RWPE2 (cell line): ENCODE measurements at regions not wholly inside any gene's neighbourhood (a gene's known extent, or its start where the extent isn't known, plus 50 kb on each side); places are given as distances from the start of the nearest gene placed in this dataset.

Experiments used
- ATAC-seq: fragments of 200-7000 bp; cut with Tn5 transposase; 3 replicates; pipeline ENCODE4 v1.9.1; 2021; ENCODE audit warnings: low read depth
- DNase-seq: peaks from one replicate; pipeline ENCODE4 v3.0.0-alpha.2; 2020; ENCODE audit warnings: low spot score
- H3K27ac ChIP-seq: fragments of 450-650 bp; 2 replicates; pipeline ENCODE4 v1.5.1; 2017; ENCODE audit warnings: mild to moderate bottlenecking; ENCODE audit not compliant: poor library complexity, severe bottlenecking
- H3K27me3 ChIP-seq: fragments of 250-450 bp; sonication (Bioruptor Pico); 2 replicates; pipeline ENCODE4 v1.5.1; 2021; ENCODE audit warnings: mild to moderate bottlenecking, moderate library complexity; ENCODE audit not compliant: insufficient read depth, poor library complexity, severe bottlenecking
- H3K36me3 ChIP-seq: fragments of 250-450 bp; sonication (Bioruptor Pico); 2 replicates; pipeline ENCODE4 v1.5.1; 2020; ENCODE audit warnings: low read depth, mild to moderate bottlenecking, moderate library complexity
- H3K4me1 ChIP-seq: fragments of 250-450 bp; sonication (Bioruptor Pico); 2 replicates; pipeline ENCODE4 v1.5.1; 2021; ENCODE audit warnings: mild to moderate bottlenecking, moderate library complexity; ENCODE audit not compliant: insufficient read depth, poor library complexity, severe bottlenecking
- H3K4me3 ChIP-seq: fragments of 250-450 bp; sonication (Bioruptor Pico); 2 replicates; pipeline ENCODE4 v1.5.1; 2021; ENCODE audit warnings: mild to moderate bottlenecking, moderate library complexity; ENCODE audit not compliant: severe bottlenecking
- H3K9me3 ChIP-seq: fragments of 250-450 bp; sonication (Bioruptor Pico); 2 replicates; pipeline ENCODE4 v1.5.1; 2021; ENCODE audit warnings: mild to moderate bottlenecking, moderate library complexity; ENCODE audit not compliant: severe bottlenecking
- TF ChIP-seq, protein P1 (sequence below): fragments of 450-650 bp; IDR thresholded peaks from one replicate; pipeline ENCODE4 v1.5.1; 2017; ENCODE audit warnings: mild to moderate bottlenecking, moderate library complexity; ENCODE audit not compliant: poor library complexity, severe bottlenecking

GRCh38 chr18:40937386-40937785 is 1017.6 kb upstream of the PIK3C3 start:
- DNase-seq: no peak
- no peak for ATAC-seq
- Histone ChIP-seq H3K36me3 (no peaks in the 10 kb centered on the region), H3K27me3 (no peaks in the 10 kb centered on the region), H3K9me3 (no peaks in the 10 kb centered on the region), H3K4me3 (no peak overlapping the region), H3K4me1 (no peaks in the 10 kb centered on the region), H3K27ac (no peak overlapping the region)
- TF ChIP-seq, protein P1, sequence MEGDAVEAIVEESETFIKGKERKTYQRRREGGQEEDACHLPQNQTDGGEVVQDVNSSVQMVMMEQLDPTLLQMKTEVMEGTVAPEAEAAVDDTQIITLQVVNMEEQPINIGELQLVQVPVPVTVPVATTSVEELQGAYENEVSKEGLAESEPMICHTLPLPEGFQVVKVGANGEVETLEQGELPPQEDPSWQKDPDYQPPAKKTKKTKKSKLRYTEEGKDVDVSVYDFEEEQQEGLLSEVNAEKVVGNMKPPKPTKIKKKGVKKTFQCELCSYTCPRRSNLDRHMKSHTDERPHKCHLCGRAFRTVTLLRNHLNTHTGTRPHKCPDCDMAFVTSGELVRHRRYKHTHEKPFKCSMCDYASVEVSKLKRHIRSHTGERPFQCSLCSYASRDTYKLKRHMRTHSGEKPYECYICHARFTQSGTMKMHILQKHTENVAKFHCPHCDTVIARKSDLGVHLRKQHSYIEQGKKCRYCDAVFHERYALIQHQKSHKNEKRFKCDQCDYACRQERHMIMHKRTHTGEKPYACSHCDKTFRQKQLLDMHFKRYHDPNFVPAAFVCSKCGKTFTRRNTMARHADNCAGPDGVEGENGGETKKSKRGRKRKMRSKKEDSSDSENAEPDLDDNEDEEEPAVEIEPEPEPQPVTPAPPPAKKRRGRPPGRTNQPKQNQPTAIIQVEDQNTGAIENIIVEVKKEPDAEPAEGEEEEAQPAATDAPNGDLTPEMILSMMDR: no peak

GRCh38 chr18:40935423-40935822 is 1019.6 kb upstream of the PIK3C3 start:
- H3K4me3 ChIP-seq: no peak overlapping the region
- H3K36me3 ChIP-seq: no peaks in the 10 kb centered on the region
- TF ChIP-seq, protein P1: peak; percentile 40
- no peaks in the 10 kb centered on the region for H3K9me3 ChIP-seq
- no peaks in the 10 kb centered on the region for H3K27me3 ChIP-seq
- no peak overlapping the region for H3K27ac ChIP-seq
- DNase-seq (no peak), ATAC-seq (no peak)
- H3K4me1 ChIP-seq: no peaks in the 10 kb centered on the region

DNA sequence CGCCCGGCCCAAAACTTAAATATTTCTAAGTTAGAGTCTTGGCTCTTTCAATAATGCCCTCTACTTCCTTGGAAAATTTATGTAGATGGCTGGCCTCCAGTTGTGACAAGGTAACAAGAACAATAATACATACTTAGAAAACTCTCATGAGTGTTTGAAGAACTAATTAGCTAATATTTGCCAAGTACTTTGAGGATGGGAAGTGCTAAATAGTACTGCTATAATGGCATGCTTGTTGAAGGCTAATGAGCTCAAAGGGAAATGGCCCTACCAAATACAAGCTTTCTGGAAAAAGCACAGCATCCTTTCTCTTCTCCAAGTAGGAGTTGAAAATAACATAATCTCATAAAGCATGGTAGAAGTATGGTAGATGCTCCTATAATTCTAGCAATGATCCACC is 1022.2 kb upstream of the PIK3C3 start:
- no peaks in the 10 kb centered on the region for H3K27me3 ChIP-seq
- H3K27ac ChIP-seq: no peak overlapping the region
- H3K4me3 ChIP-seq: no peak overlapping the region
- no peaks in the 10 kb centered on the region for H3K36me3 ChIP-seq
- TF ChIP-seq, protein P1: no peak
- no peaks in the 10 kb centered on the region for H3K9me3 ChIP-seq
- no peaks in the 10 kb centered on the region for H3K4me1 ChIP-seq
- ATAC-seq: no peak
- no peak for DNase-seq

DNA sequence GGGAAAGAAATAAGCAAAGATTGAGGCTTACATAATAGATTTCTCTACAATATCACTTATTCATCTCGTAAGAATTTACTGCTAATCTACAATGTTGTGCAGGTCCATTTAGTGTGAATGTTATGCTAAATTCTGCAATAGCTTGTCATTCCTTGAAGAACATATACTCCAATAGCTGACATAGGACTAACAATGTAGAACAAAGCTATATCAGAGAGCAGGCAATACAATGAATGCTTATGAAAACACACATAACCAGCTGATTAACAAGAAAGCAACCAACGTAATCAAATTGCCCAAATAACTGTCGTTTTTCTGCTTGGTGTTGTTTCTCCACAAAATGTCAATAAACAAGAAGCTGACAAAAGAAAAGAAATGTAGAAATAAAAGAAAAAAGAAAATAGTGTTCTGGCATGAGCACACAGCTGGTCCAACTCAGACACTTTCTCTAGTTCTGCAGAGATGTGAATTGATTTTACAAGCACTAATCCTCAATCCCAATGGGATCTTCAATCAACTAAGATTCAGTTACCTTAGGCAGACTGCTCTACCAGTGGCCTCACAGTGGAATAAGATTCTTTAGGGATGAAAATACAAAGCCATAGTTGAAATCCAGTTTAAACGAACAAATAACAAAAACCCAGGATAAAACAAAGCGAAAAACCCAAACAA is 1024.7 kb upstream of the PIK3C3 start:
- Histone ChIP-seq H3K9me3 (no peaks in the 10 kb centered on the region), H3K27ac (no peak overlapping the region), H3K4me1 (no peaks in the 10 kb centered on the region), H3K36me3 (no peaks in the 10 kb centered on the region), H3K27me3 (no peaks in the 10 kb centered on the region), H3K4me3 (no peak overlapping the region)
- ATAC-seq (no peak), DNase-seq (no peak)
- TF ChIP-seq, protein P1: no peak

DNA sequence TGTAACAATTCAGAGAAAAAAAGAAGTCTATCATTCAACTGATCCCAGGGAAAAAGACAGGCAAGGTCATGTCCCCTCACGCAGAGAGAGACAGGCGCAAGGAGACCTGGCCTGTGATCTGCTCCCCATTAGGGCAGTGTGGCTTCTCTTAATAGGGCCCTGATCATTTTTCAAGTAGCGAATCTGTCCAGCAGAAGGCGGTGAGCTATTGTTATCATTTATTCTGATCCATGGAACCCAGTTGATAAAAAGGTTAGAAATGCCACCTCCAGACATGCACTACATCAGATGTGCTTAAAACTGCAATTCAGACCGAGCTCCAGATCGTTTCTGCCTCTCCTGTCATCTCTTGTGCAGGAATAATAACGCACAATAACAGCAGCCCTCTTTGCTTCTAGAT is 1025.6 kb upstream of the PIK3C3 start:
- Histone ChIP-seq H3K36me3 (no peaks in the 10 kb centered on the region), H3K4me3 (no peak overlapping the region), H3K27me3 (no peaks in the 10 kb centered on the region), H3K27ac (no peak overlapping the region), H3K4me1 (no peaks in the 10 kb centered on the region), H3K9me3 (no peaks in the 10 kb centered on the region)
- DNase-seq (no peak), ATAC-seq (no peak)
- TF ChIP-seq, protein P1: no peak
